ENCODE measurements at regions not wholly inside any gene's neighbourhood (a gene's known extent, or its start where the extent isn't known, plus 50 kb on each side); places are given as distances from the start of the nearest gene placed in this dataset.
"Not testable (repeated sequence)": the region's sequence is repeated elsewhere in the genome, so short reads cannot be mapped to it uniquely, and the experiment has no call there.

GRCh38 chr7:135872861-135873260, 104.3 kb downstream of the MTPN start:
- 87% methylated on average over 4 of the region's 4 CpGs for WGBS
- not testable (repeated sequence) for H3K27me3 ChIP-seq (ENCODE audit: control insufficient read depth in 4 of 4, insufficient read depth in 4 of 4, low read length in 3 of 4)

GRCh38 chr7:135862586-135863340, 114.2 kb upstream of the FAM180A start:
- Histone ChIP-seq H3K27me3 (ENCODE audit: control insufficient read depth in 4 of 4, insufficient read depth in 4 of 4, low read length in 3 of 4) (no peaks in the 10 kb centered on the region), H3K4me1 (ENCODE audit: control insufficient read depth in 4 of 4, insufficient read depth in 4 of 4, low read length in 3 of 4) (no peaks in the 10 kb centered on the region), H3K4me3 (ENCODE audit: low read depth in 1 of 3, low read length in 3 of 3) (no peak overlapping the region), H3K9ac (ENCODE audit: low read depth in 1 of 2, low read length in 2 of 2) (no peak overlapping the region), H3K36me3 (ENCODE audit: control insufficient read depth in 4 of 4, insufficient read depth in 3 of 4, low read depth in 1 of 4, low read length in 3 of 4) (no peaks in the 10 kb centered on the region), H3K9me3 (ENCODE audit: control insufficient read depth in 4 of 4, low read length in 3 of 4) (peaks cover 0 to 6% (median 0%) of the 10 kb centered on the region in 4 donors), H3K27ac (ENCODE audit: low read depth in 1 of 2, low read length in 2 of 2) (no peak overlapping the region)
- TF ChIP-seq ATF3 (IDR thresholded peaks at IDR 0.05) (no peak), TAF1 (conservative IDR thresholded peaks at IDR 0.05) (no peak), FOXA1 (IDR thresholded peaks at IDR 0.05) (no peak), HNF4A (conservative IDR thresholded peaks at IDR 0.05) (no peak), RXRA (IDR thresholded peaks at IDR 0.05) (no peak), JUND (IDR thresholded peaks at IDR 0.05) (no peak), REST (IDR thresholded peaks at IDR 0.05) (no peak)
- DNase-seq (ENCODE audit: low spot score) = no peak
- WGBS = 54% methylated on average over 8 of the region's 8 CpGs

More at GRCh38 chr7:135872861-135873260, 104.3 kb downstream of the MTPN start:
- not testable (repeated sequence) for H3K27ac ChIP-seq (ENCODE audit: low read depth in 1 of 2, low read length in 2 of 2); H3K4me3 ChIP-seq (ENCODE audit: low read depth in 1 of 3, low read length in 3 of 3); H3K36me3 ChIP-seq (ENCODE audit: control insufficient read depth in 4 of 4, insufficient read depth in 3 of 4, low read depth in 1 of 4, low read length in 3 of 4); H3K4me1 ChIP-seq (ENCODE audit: control insufficient read depth in 4 of 4, insufficient read depth in 4 of 4, low read length in 3 of 4); DNase-seq (ENCODE audit: low spot score); H3K9me3 ChIP-seq (ENCODE audit: control insufficient read depth in 4 of 4, low read length in 3 of 4); H3K9ac ChIP-seq (ENCODE audit: low read depth in 1 of 2, low read length in 2 of 2)

GRCh38 chr7:135859538-135859937, 110.9 kb upstream of the FAM180A start:
- Histone ChIP-seq H3K27me3 (ENCODE audit: control insufficient read depth in 4 of 4, insufficient read depth in 4 of 4, low read length in 3 of 4) (no peaks in the 10 kb centered on the region), H3K9ac (ENCODE audit: low read depth in 1 of 2, low read length in 2 of 2) (no peak overlapping the region), H3K36me3 (ENCODE audit: control insufficient read depth in 4 of 4, insufficient read depth in 3 of 4, low read depth in 1 of 4, low read length in 3 of 4) (no peaks in the 10 kb centered on the region), H3K4me1 (ENCODE audit: control insufficient read depth in 4 of 4, insufficient read depth in 4 of 4, low read length in 3 of 4) (no peaks in the 10 kb centered on the region), H3K27ac (ENCODE audit: low read depth in 1 of 2, low read length in 2 of 2) (no peak overlapping the region), H3K9me3 (ENCODE audit: control insufficient read depth in 4 of 4, low read length in 3 of 4) (peaks cover 2 to 7% (median 4%) of the 10 kb centered on the region in 4 donors), H3K4me3 (ENCODE audit: low read depth in 1 of 3, low read length in 3 of 3) (no peak overlapping the region)
- 75% methylated on average over 2 of the region's 2 CpGs for WGBS
- DNase-seq (ENCODE audit: low spot score) = no peak
- no peak for TF ChIP-seq RAD21 (IDR thresholded peaks at IDR 0.05)
- TF ChIP-seq ATF3 (IDR thresholded peaks at IDR 0.05) = no peak
- TF ChIP-seq ZBTB33 (IDR thresholded peaks at IDR 0.05) = no peak
- no peak for TF ChIP-seq YY1 (IDR thresholded peaks at IDR 0.05)
- TF ChIP-seq EGR1 (IDR thresholded peaks at IDR 0.05; ENCODE audit: low read depth in 2 of 2) = no peak
- no peak for TF ChIP-seq FOXA1 (IDR thresholded peaks at IDR 0.05)
- TF ChIP-seq CTCF (IDR thresholded peaks at IDR 0.05; ENCODE audit: low read depth, low read length, missing input control) = no peak
